Endothelial cell of umbilical vein (primary cell): ENCODE measurements at regions not wholly inside any gene's neighbourhood (a gene's known extent, or its start where the extent isn't known, plus 50 kb on each side); places are given as distances from the start of the nearest gene placed in this dataset.

Experiments used
- BruUV-seq: library from RNA; stranded (reverse); fragments of 400-500 nt; replicated peaks from 2 replicates; lab custom pipeline; 2021; lab: Mats Ljungman, UMichigan
- CTCF ChIA-PET: fragments of 300-600, 350-600 bp; sonication (Branson Sonifier 250); formaldehyde crosslinking; loops from one replicate; lab custom pipeline; 2021; ENCODE audit warnings: antibody characterized with exemption, inconsistent platforms; lab: Charles Lee
- POLR2A ChIA-PET: fragments of 300-600, 350-600 bp; sonication (Branson Sonifier 250); formaldehyde crosslinking; loops from one replicate; lab custom pipeline; 2021; ENCODE audit warnings: antibody characterized with exemption, inconsistent platforms; lab: Charles Lee
- DNase-seq: peaks from one replicate; pipeline ENCODE4 v3.0.0-alpha.2; 2011; ENCODE audit warnings: low read depth, low spot score
- FAIRE-seq: peaks from 2 replicates; lab custom pipeline; 2011; peaks lifted over from hg19 to GRCh38; lab: Jason Lieb, UNC
- H2AFZ ChIP-seq: 2 replicates; pipeline ENCODE4 v1.6.0; 2012; ENCODE audit warnings: low read depth, low read length, control low read depth, inconsistent platforms
- H3K27ac ChIP-seq: 2 replicates; pipeline ENCODE4 v1.5.1; 2011; ENCODE audit warnings: low read depth, mild to moderate bottlenecking, control low read depth, low read length, moderate library complexity; ENCODE audit not compliant: insufficient read depth
- H3K27me3 ChIP-seq, 2 experiments: 2 replicates each; pipeline versions ENCODE4 v1.6.0 to v1.6.1; 2011; ENCODE audit warnings: low read length in 2 of 2, mixed read lengths in 1 of 2; ENCODE audit not compliant: control insufficient read depth in 2 of 2, insufficient read depth in 2 of 2
- H3K36me3 ChIP-seq, 2 experiments: 2 replicates in 1 of 2; 3 replicates in 1 of 2; pipeline ENCODE4 v1.5.1; 2011; ENCODE audit warnings: low read length in 2 of 2, mild to moderate bottlenecking in 1 of 2, moderate library complexity in 1 of 2; ENCODE audit not compliant: control insufficient read depth in 2 of 2, insufficient read depth in 2 of 2; ENCODE audit errors: extremely low read depth in 1 of 2
- H3K4me1 ChIP-seq: 3 replicates; pipeline ENCODE4 v1.5.1; 2011; ENCODE audit warnings: mild to moderate bottlenecking, low read length; ENCODE audit not compliant: control insufficient read depth, insufficient read depth; ENCODE audit errors: extremely low read depth
- H3K4me2 ChIP-seq: 2 replicates; pipeline ENCODE4 v1.6.1; 2011; ENCODE audit warnings: low read length, control low read depth, mixed read lengths; ENCODE audit not compliant: insufficient read depth
- H3K4me3 ChIP-seq, 3 experiments: fragments of 200-600 bp in 1 of 3; sonication (generic), shearing (Covaris generic) in 1 of 3; replicated peaks in 1 of 3; 2 replicates each; pipeline ENCODE4 v1.5.1; 2011 to 2016; ENCODE audit warnings: control low read depth in 3 of 3, low read length in 3 of 3, mild to moderate bottlenecking in 2 of 3, inconsistent platforms in 1 of 3, low read depth in 1 of 3, moderate library complexity in 1 of 3; ENCODE audit not compliant: insufficient read depth in 1 of 3
- H3K79me2 ChIP-seq: 2 replicates; pipeline ENCODE4 v1.6.0; 2012; ENCODE audit warnings: low read length, inconsistent platforms; ENCODE audit not compliant: control insufficient read depth, insufficient read depth
- H3K9ac ChIP-seq: replicated peaks from 2 replicates; pipeline ENCODE3; 2011; ENCODE audit warnings: low read length, control low read depth; ENCODE audit not compliant: insufficient read depth; ENCODE audit errors: extremely low read depth
- H3K9me1 ChIP-seq: replicated peaks from 3 replicates; pipeline ENCODE4 v1.6.0; 2011; ENCODE audit warnings: mild to moderate bottlenecking, low read length; ENCODE audit not compliant: control insufficient read depth, insufficient read depth; ENCODE audit errors: extremely low read depth
- H3K9me3 ChIP-seq: replicated peaks from 2 replicates; pipeline ENCODE4 v1.5.1; 2012; ENCODE audit warnings: low read length, inconsistent platforms; ENCODE audit not compliant: control insufficient read depth, insufficient read depth
- H4K20me1 ChIP-seq: replicated peaks from 2 replicates; pipeline ENCODE3; 2011; ENCODE audit warnings: mild to moderate bottlenecking, low read length; ENCODE audit not compliant: control insufficient read depth, insufficient read depth; ENCODE audit errors: extremely low read depth
- EZH2 ChIP-seq: IDR thresholded peaks from 2 replicates; pipeline ENCODE4 v1.6.1; 2012; ENCODE audit warnings: borderline replicate concordance, low read depth, mild to moderate bottlenecking, moderate library complexity, low read length, inconsistent platforms; ENCODE audit not compliant: severe bottlenecking
- FOS ChIP-seq: IDR thresholded peaks from 2 replicates; pipeline ENCODE4 v1.6.1; 2011; ENCODE audit warnings: mild to moderate bottlenecking, low read length, moderate library complexity, borderline replicate concordance; ENCODE audit not compliant: insufficient read depth
- GATA2 ChIP-seq: IDR thresholded peaks from 2 replicates; pipeline ENCODE4 v1.7.0; 2011; ENCODE audit warnings: low read depth, mild to moderate bottlenecking, moderate library complexity, mixed read lengths, low read length; ENCODE audit not compliant: insufficient read length, insufficient read depth
- JUN ChIP-seq: IDR thresholded peaks from 2 replicates; pipeline ENCODE4 v1.6.1; 2011; ENCODE audit warnings: borderline replicate concordance, low read depth; ENCODE audit not compliant: insufficient read length, insufficient read depth
- MYC ChIP-seq: IDR thresholded peaks from one replicate; pipeline ENCODE4 v1.6.1; 2011; ENCODE audit warnings: mild to moderate bottlenecking, low read depth, low read length
- POLR2A ChIP-seq: IDR thresholded peaks from 2 replicates; pipeline ENCODE4 v1.6.1; 2012; ENCODE audit warnings: low read depth, mild to moderate bottlenecking, control low read depth, low read length
- POLR2AphosphoS5 ChIP-seq: IDR thresholded peaks from 2 replicates; pipeline ENCODE4 v1.6.1; 2012; ENCODE audit warnings: low read depth, mild to moderate bottlenecking, control low read depth, low read length, moderate library complexity; ENCODE audit not compliant: insufficient read depth
- dilution Hi-C: fragments of 300-500 bp; cut with MboI; formaldehyde crosslinking; loops from one replicate; pipeline ENCODE4 v1.15.0; 2019; ENCODE audit warnings: low sequenced_read_pairs; ENCODE audit not compliant: extremely low pct_ligation_motif_present
- intact Hi-C: fragments of 100-400 bp; cut with micrococcal nuclease; formaldehyde crosslinking; loops from one replicate; pipeline ENCODE4 v1.10.0; 2022
- TF ChIP-seq, protein P1 (sequence below), 2 donors: IDR thresholded peaks; 1 replicate in 1 of 2; 2 replicates in 1 of 2; pipeline ENCODE4 v1.5.1; 2011; ENCODE audit warnings: low read length in 2 of 2, mild to moderate bottlenecking in 2 of 2, moderate library complexity in 2 of 2, control low read depth in 1 of 2, inconsistent platforms in 1 of 2, low read depth in 1 of 2; ENCODE audit not compliant: insufficient read depth in 1 of 2; ENCODE audit errors: extremely low read depth in 1 of 2
- TF ChIP-seq, protein P2 (sequence below): IDR thresholded peaks from 2 replicates; pipeline ENCODE4 v1.6.1; 2011; ENCODE audit not compliant: insufficient read depth, insufficient read length

DNA sequence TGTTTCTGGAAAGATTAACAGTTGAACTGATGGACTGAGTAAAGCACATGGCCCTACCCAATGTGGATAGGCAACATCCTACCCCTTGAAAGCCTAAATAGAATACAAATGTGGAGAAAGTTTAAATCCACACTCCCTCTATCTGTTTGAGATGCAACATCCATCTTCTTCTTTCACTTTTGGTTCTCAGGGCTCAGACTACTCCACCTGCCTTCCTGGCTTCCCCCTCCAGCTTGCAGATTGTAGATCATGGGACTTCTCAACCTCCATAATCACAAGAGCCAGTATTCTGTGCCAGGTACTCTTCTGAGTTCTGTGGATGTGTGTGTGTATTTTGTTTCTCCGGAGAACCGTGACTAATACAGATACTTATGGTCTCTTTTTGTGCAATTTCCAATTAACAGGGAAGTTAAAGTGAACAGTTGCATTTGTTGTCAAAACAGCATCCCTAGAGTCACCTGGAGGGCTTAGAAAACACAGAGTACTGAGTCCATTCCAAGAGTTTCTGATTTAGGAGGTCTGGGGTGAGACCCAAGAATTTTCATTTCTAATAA is 590.3 kb upstream of the MIR17HG start:
- Histone ChIP-seq H3K27ac (no peak overlapping the region), H3K27me3 (no peaks in the 10 kb centered on the region), H3K9me1 (peaks cover 2% of the 10 kb centered on the region), H3K4me1 (no peaks in the 10 kb centered on the region), H2AFZ (no peak overlapping the region), H3K79me2 (no peaks in the 10 kb centered on the region), H3K4me2 (no peak overlapping the region), H3K9ac (no peak overlapping the region), H4K20me1 (no peaks in the 10 kb centered on the region), H3K4me3 (no peak overlapping the region), H3K9me3 (no peaks in the 10 kb centered on the region), H3K36me3 (no peaks in the 10 kb centered on the region)
- ChIA-PET POLR2A (no interaction called here), CTCF (no interaction called here)
- FAIRE-seq (no peak), DNase-seq (no peak)
- BruUV-seq = no TSS peak
- intact Hi-C loops (no loop called here), dilution Hi-C loops (no loop called here)
- TF ChIP-seq FOS (no peak), POLR2AphosphoS5 (no peak), JUN (no peak), GATA2 (no peak), EZH2 (no peak), POLR2A (no peak), MYC (no peak)
- TF ChIP-seq, protein P1, sequence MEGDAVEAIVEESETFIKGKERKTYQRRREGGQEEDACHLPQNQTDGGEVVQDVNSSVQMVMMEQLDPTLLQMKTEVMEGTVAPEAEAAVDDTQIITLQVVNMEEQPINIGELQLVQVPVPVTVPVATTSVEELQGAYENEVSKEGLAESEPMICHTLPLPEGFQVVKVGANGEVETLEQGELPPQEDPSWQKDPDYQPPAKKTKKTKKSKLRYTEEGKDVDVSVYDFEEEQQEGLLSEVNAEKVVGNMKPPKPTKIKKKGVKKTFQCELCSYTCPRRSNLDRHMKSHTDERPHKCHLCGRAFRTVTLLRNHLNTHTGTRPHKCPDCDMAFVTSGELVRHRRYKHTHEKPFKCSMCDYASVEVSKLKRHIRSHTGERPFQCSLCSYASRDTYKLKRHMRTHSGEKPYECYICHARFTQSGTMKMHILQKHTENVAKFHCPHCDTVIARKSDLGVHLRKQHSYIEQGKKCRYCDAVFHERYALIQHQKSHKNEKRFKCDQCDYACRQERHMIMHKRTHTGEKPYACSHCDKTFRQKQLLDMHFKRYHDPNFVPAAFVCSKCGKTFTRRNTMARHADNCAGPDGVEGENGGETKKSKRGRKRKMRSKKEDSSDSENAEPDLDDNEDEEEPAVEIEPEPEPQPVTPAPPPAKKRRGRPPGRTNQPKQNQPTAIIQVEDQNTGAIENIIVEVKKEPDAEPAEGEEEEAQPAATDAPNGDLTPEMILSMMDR (IDR thresholded peaks at IDR 0.05; ENCODE audit: extremely low read depth in 1 of 2, insufficient read depth in 1 of 2, low read depth in 1 of 2, low read length in 2 of 2) = no peak
- TF ChIP-seq, protein P2, sequence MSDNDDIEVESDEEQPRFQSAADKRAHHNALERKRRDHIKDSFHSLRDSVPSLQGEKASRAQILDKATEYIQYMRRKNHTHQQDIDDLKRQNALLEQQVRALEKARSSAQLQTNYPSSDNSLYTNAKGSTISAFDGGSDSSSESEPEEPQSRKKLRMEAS = no peak
